HepG2 (cell line): ENCODE measurements at regions not wholly inside any gene's neighbourhood (a gene's known extent, or its start where the extent isn't known, plus 50 kb on each side); places are given as distances from the start of the nearest gene placed in this dataset.

Source experiments
- ADNP ChIP-seq: sonication (generic); formaldehyde crosslinking; IDR thresholded peaks from 2 replicates; pipeline ENCODE4 v1.4.0; 2020; ENCODE audit warnings: missing genetic modification reagents
- GATA4 ChIP-seq: sonication (generic); IDR thresholded peaks from 2 replicates; pipeline ENCODE4 v1.6.1; 2016; ENCODE audit warnings: antibody characterized with exemption, low read depth, borderline replicate concordance
- HMGA1 ChIP-seq: sonication (generic); formaldehyde crosslinking; conservative IDR thresholded peaks from 2 replicates; pipeline ENCODE4 v1.4.0; 2020; ENCODE audit warnings: missing genetic modification reagents
- KAT2B ChIP-seq: fragments of 150-350 bp; IDR thresholded peaks from 2 replicates; pipeline ENCODE4 v1.6.1; 2014; ENCODE audit warnings: low read depth, low read length, borderline replicate concordance
- NCOA1 ChIP-seq: sonication (generic); formaldehyde crosslinking; IDR thresholded peaks from 2 replicates; pipeline ENCODE4 v1.9.0; 2021; ENCODE audit warnings: missing genetic modification reagents
- RORA ChIP-seq: sonication (generic); formaldehyde crosslinking; IDR thresholded peaks from 2 replicates; pipeline ENCODE4 v1.5.0; 2020; ENCODE audit warnings: mild to moderate bottlenecking, missing genetic modification reagents, moderate library complexity
- SNAI1 ChIP-seq: sonication (generic); formaldehyde crosslinking; IDR thresholded peaks from 2 replicates; pipeline ENCODE4 v1.5.0; 2020; ENCODE audit warnings: mild to moderate bottlenecking, missing genetic modification reagents, borderline replicate concordance
- YEATS4 ChIP-seq: sonication (generic); formaldehyde crosslinking; IDR thresholded peaks from 2 replicates; pipeline ENCODE4 v1.4.0; 2020; ENCODE audit warnings: missing genetic modification reagents, borderline replicate concordance
- ZFP1 ChIP-seq: IDR thresholded peaks from 2 replicates; pipeline ENCODE4 v1.6.1; 2016
- ZNF136 ChIP-seq: sonication (generic); formaldehyde crosslinking; IDR thresholded peaks from 2 replicates; pipeline ENCODE4 v1.8.1; 2022; ENCODE audit warnings: low read depth, mild to moderate bottlenecking, moderate library complexity, missing genetic modification reagents
- ZNF569 ChIP-seq: sonication (generic); formaldehyde crosslinking; IDR thresholded peaks from 2 replicates; pipeline ENCODE4 v1.5.0; 2020; ENCODE audit warnings: mild to moderate bottlenecking, missing genetic modification reagents, moderate library complexity, borderline replicate concordance
- ZNF629 ChIP-seq: sonication (generic); formaldehyde crosslinking; conservative IDR thresholded peaks from 2 replicates; pipeline ENCODE4 v1.5.0; 2020; ENCODE audit warnings: missing genetic modification reagents
- ZNF790 ChIP-seq: sonication (generic); formaldehyde crosslinking; IDR thresholded peaks from 2 replicates; pipeline ENCODE4 v1.8.0; 2022; ENCODE audit warnings: missing genetic modification reagents, mild to moderate bottlenecking, borderline replicate concordance
- ZNF841 ChIP-seq: sonication (generic); formaldehyde crosslinking; IDR thresholded peaks from 2 replicates; pipeline ENCODE4 v1.8.1; 2023; ENCODE audit warnings: missing genetic modification reagents, borderline replicate concordance
- TF ChIP-seq, protein P1 (sequence below): sonication (generic); formaldehyde crosslinking; IDR thresholded peaks from 2 replicates; pipeline ENCODE4 v1.8.1; 2023; ENCODE audit warnings: mild to moderate bottlenecking, missing genetic modification reagents, borderline replicate concordance
- TF ChIP-seq, protein P2 (sequence below): sonication (generic); formaldehyde crosslinking; IDR thresholded peaks from 2 replicates; pipeline ENCODE4 v1.4.0; 2020; ENCODE audit warnings: mild to moderate bottlenecking, missing genetic modification reagents
- TF ChIP-seq, protein P3 (sequence below): sonication (generic); formaldehyde crosslinking; IDR thresholded peaks from 2 replicates; pipeline ENCODE4 v1.4.0; 2020; ENCODE audit warnings: missing genetic modification reagents
- TF ChIP-seq, protein P4 (sequence below): sonication (generic); formaldehyde crosslinking; conservative IDR thresholded peaks from 2 replicates; pipeline ENCODE4 v1.8.0; 2022; ENCODE audit warnings: mild to moderate bottlenecking, moderate library complexity, missing genetic modification reagents

DNA sequence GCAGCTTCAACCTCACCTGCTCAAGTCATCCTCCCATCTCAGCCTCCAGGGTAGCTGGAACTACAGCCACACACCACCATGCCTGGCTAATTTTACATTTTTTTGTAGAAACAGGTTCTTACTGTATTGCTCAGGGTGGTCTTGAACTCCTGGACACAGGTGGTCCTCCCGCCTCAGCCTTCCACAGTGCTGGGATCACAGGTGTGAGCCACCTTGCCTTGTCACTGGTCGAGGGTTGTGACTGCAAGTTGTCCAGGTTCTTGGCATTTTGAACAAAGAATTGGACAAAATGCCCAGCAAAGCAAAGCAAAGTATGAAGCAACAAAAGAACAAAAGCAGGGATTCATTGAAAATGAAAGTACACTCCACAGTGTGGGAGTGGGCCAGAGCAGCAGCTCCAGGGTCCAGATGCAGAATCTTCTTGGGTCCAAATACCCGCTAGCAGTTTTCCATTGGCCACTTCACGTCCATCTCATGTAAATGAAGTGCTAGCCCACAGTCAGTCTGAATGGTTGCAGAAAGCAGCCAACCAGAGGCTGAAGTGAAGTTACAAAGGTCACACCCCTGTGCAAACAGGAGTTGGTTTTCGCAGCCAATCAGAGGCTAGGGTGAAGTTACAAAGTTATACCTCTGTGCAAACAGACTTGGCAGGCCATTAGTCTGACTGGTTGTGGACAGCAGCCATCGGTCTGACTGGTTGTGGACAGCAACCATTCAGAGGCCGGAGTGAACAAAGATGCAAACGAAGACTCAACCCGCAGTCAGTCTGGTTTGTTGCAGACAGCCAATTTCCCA is 109.5 kb upstream of the KIF26B start (continued):
- TF ChIP-seq, protein P1, sequence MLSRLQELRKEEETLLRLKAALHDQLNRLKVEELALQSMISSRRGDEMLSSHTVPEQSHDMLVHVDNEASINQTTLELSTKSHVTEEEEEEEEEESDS: no peak
- TF ChIP-seq ZFP1 (CRISPR knock-in tag) (no peak), ZNF569 (CRISPR knock-in tag) (no peak), ADNP (peak; percentile 74; the same call in 1 of the 2 replicates), GATA4 (no peak), YEATS4 (CRISPR knock-in tag) (no peak), KAT2B (no peak), ZNF629 (CRISPR knock-in tag) (peak; percentile 23; the same call in 1 of the 2 replicates), ZNF136 (CRISPR knock-in tag) (no peak; the same call in 1 of the 2 replicates), NCOA1 (CRISPR knock-in tag) (no peak), SNAI1 (CRISPR knock-in tag) (no peak), ZNF790 (CRISPR knock-in tag) (no peak), ZNF841 (no peak), RORA (CRISPR knock-in tag) (no peak), HMGA1 (CRISPR knock-in tag) (no peak)
- TF ChIP-seq, protein P2, sequence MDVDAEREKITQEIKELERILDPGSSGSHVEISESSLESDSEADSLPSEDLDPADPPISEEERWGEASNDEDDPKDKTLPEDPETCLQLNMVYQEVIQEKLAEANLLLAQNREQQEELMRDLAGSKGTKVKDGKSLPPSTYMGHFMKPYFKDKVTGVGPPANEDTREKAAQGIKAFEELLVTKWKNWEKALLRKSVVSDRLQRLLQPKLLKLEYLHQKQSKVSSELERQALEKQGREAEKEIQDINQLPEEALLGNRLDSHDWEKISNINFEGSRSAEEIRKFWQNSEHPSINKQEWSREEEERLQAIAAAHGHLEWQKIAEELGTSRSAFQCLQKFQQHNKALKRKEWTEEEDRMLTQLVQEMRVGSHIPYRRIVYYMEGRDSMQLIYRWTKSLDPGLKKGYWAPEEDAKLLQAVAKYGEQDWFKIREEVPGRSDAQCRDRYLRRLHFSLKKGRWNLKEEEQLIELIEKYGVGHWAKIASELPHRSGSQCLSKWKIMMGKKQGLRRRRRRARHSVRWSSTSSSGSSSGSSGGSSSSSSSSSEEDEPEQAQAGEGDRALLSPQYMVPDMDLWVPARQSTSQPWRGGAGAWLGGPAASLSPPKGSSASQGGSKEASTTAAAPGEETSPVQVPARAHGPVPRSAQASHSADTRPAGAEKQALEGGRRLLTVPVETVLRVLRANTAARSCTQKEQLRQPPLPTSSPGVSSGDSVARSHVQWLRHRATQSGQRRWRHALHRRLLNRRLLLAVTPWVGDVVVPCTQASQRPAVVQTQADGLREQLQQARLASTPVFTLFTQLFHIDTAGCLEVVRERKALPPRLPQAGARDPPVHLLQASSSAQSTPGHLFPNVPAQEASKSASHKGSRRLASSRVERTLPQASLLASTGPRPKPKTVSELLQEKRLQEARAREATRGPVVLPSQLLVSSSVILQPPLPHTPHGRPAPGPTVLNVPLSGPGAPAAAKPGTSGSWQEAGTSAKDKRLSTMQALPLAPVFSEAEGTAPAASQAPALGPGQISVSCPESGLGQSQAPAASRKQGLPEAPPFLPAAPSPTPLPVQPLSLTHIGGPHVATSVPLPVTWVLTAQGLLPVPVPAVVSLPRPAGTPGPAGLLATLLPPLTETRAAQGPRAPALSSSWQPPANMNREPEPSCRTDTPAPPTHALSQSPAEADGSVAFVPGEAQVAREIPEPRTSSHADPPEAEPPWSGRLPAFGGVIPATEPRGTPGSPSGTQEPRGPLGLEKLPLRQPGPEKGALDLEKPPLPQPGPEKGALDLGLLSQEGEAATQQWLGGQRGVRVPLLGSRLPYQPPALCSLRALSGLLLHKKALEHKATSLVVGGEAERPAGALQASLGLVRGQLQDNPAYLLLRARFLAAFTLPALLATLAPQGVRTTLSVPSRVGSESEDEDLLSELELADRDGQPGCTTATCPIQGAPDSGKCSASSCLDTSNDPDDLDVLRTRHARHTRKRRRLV (CRISPR knock-in tag): no peak
- TF ChIP-seq, protein P3, sequence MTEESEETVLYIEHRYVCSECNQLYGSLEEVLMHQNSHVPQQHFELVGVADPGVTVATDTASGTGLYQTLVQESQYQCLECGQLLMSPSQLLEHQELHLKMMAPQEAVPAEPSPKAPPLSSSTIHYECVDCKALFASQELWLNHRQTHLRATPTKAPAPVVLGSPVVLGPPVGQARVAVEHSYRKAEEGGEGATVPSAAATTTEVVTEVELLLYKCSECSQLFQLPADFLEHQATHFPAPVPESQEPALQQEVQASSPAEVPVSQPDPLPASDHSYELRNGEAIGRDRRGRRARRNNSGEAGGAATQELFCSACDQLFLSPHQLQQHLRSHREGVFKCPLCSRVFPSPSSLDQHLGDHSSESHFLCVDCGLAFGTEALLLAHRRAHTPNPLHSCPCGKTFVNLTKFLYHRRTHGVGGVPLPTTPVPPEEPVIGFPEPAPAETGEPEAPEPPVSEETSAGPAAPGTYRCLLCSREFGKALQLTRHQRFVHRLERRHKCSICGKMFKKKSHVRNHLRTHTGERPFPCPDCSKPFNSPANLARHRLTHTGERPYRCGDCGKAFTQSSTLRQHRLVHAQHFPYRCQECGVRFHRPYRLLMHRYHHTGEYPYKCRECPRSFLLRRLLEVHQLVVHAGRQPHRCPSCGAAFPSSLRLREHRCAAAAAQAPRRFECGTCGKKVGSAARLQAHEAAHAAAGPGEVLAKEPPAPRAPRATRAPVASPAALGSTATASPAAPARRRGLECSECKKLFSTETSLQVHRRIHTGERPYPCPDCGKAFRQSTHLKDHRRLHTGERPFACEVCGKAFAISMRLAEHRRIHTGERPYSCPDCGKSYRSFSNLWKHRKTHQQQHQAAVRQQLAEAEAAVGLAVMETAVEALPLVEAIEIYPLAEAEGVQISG (CRISPR knock-in tag): no peak; the same call in 1 of the 2 replicates
- TF ChIP-seq, protein P4, sequence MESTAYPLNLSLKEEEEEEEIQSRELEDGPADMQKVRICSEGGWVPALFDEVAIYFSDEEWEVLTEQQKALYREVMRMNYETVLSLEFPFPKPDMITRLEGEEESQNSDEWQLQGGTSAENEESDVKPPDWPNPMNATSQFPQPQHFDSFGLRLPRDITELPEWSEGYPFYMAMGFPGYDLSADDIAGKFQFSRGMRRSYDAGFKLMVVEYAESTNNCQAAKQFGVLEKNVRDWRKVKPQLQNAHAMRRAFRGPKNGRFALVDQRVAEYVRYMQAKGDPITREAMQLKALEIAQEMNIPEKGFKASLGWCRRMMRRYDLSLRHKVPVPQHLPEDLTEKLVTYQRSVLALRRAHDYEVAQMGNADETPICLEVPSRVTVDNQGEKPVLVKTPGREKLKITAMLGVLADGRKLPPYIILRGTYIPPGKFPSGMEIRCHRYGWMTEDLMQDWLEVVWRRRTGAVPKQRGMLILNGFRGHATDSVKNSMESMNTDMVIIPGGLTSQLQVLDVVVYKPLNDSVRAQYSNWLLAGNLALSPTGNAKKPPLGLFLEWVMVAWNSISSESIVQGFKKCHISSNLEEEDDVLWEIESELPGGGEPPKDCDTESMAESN (CRISPR knock-in tag): peak; percentile 38; the same call in 1 of the 2 replicates
